ENCODE measurements at regions not wholly inside any gene's neighbourhood (a gene's known extent, or its start where the extent isn't known, plus 50 kb on each side); places are given as distances from the start of the nearest gene placed in this dataset.

- TF ChIP-seq, protein P1, sequence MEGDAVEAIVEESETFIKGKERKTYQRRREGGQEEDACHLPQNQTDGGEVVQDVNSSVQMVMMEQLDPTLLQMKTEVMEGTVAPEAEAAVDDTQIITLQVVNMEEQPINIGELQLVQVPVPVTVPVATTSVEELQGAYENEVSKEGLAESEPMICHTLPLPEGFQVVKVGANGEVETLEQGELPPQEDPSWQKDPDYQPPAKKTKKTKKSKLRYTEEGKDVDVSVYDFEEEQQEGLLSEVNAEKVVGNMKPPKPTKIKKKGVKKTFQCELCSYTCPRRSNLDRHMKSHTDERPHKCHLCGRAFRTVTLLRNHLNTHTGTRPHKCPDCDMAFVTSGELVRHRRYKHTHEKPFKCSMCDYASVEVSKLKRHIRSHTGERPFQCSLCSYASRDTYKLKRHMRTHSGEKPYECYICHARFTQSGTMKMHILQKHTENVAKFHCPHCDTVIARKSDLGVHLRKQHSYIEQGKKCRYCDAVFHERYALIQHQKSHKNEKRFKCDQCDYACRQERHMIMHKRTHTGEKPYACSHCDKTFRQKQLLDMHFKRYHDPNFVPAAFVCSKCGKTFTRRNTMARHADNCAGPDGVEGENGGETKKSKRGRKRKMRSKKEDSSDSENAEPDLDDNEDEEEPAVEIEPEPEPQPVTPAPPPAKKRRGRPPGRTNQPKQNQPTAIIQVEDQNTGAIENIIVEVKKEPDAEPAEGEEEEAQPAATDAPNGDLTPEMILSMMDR (IDR thresholded peaks at IDR 0.05): no peak
- Histone ChIP-seq H3K4me3 (ENCODE audit: low read length) (no peak overlapping the region), H3K9me3 (ENCODE audit: control insufficient read depth in 1 of 2, insufficient read depth in 1 of 2, low read length in 2 of 2) (peaks cover 0 to 4% of the 10 kb centered on the region in 2 experiments), H3K27ac (ENCODE audit: low read depth in 1 of 2, low read length in 2 of 2) (no peak overlapping the region), H3K36me3 (ENCODE audit: insufficient read depth, low read length) (no peaks in the 10 kb centered on the region), H3K4me1 (ENCODE audit: insufficient read depth, low read length) (no peaks in the 10 kb centered on the region), H3K27me3 (ENCODE audit: control insufficient read depth in 1 of 2, insufficient read depth in 2 of 2, low read length in 2 of 2) (no peaks in the 10 kb centered on the region)
- no peak for DNase-seq
- H3K27ac Mint-ChIP-seq: no peak overlapping the region
- CTCF ChIA-PET: no interaction called here
- no peak for ATAC-seq (ENCODE audit: poor library complexity)
- intact Hi-C loops (cut with DNase I, micrococcal nuclease): no loop called here
- no peaks in the 10 kb centered on the region for H3K4me1 Mint-ChIP-seq (ENCODE audit: low read depth)
- no peaks in the 10 kb centered on the region for H3K36me3 Mint-ChIP-seq (ENCODE audit: low read depth)
- no peaks in the 10 kb centered on the region for H3K27me3 Mint-ChIP-seq
- POLR2A ChIA-PET: no interaction called here
- no peak overlapping the region for H3K4me3 Mint-ChIP-seq
- peaks cover 9% of the 10 kb centered on the region for H3K9me3 Mint-ChIP-seq
These were observed 521.4 kb upstream of the SEMA3D start for GRCh38 chr7:85708221-85708620.

- CTCF ChIA-PET: interaction anchor here (1.2 kb wide), 1 partner anchor 9 kb away, joined by 3 read pairs; no protein-coding TSS in a partner anchor
- H3K27me3 Mint-ChIP-seq: no peaks in the 10 kb centered on the region
- POLR2A ChIA-PET: no interaction called here
These were observed 518.2 kb upstream of the SEMA3D start for GRCh38 chr7:85705076-85705475.

DNA sequence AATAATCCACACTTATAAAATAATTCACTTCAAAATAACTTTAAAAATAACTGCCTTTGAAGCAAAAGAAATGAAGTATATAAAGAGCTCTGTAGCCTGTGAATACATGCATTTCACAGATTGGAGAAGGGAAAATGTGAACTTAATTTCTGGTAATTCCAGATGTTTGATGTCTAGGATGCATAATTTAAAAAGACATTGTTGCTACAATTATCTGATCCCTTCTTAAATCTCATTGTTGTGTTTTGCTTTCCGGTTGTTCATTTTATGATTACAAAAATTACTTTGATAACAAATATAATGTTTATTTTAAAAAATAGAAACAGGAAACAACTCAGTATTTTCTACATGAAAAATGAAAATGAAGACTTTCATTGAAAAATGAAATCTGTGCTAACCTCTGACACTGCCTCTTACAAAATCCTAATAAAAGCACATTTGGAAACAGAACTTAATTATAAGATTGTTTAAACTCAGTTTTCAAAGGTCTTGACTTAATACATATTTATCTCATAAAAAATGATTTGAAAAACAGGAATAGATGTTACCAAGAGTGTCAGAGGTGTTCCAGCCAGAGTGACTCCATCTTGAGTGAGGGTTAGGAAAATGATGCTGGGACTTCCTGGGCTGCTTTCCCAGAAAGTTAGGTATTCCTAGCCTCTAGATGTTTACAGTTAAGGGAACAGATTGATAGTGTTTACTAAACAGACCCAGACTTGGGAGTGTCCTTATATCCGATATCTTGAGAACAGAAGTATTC is 516.6 kb upstream of the SEMA3D start:
- no peak for DNase-seq
- Mint-ChIP-seq H3K36me3 (ENCODE audit: low read depth) (no peaks in the 10 kb centered on the region), H3K27ac (no peak overlapping the region), H3K27me3 (no peaks in the 10 kb centered on the region), H3K4me3 (no peak overlapping the region), H3K9me3 (peaks cover 4% of the 10 kb centered on the region), H3K4me1 (ENCODE audit: low read depth) (no peaks in the 10 kb centered on the region)
- CTCF ChIA-PET: no interaction called here
- Histone ChIP-seq H3K4me1 (ENCODE audit: insufficient read depth, low read length) (no peaks in the 10 kb centered on the region), H3K27ac (ENCODE audit: low read depth in 1 of 2, low read length in 2 of 2) (no peak overlapping the region), H3K4me3 (ENCODE audit: low read length) (no peak overlapping the region), H3K27me3 (ENCODE audit: control insufficient read depth in 1 of 2, insufficient read depth in 2 of 2, low read length in 2 of 2) (no peaks in the 10 kb centered on the region), H3K9me3 (ENCODE audit: control insufficient read depth in 1 of 2, insufficient read depth in 1 of 2, low read length in 2 of 2) (peaks cover 0 to 4% of the 10 kb centered on the region in 2 experiments), H3K36me3 (ENCODE audit: insufficient read depth, low read length) (no peaks in the 10 kb centered on the region)
- TF ChIP-seq, protein P1 (IDR thresholded peaks at IDR 0.05): no peak
- POLR2A ChIA-PET: no interaction called here
- no peak for ATAC-seq (ENCODE audit: poor library complexity)
- intact Hi-C loops (cut with DNase I, micrococcal nuclease): no loop called here

More at GRCh38 chr7:85705076-85705475, 518.2 kb upstream of the SEMA3D start:
- Mint-ChIP-seq H3K27ac (no peak overlapping the region), H3K9me3 (peaks cover 9% of the 10 kb centered on the region), H3K36me3 (ENCODE audit: low read depth) (no peaks in the 10 kb centered on the region), H3K4me1 (ENCODE audit: low read depth) (no peaks in the 10 kb centered on the region), H3K4me3 (no peak overlapping the region)
- no peak for DNase-seq
- Histone ChIP-seq H3K4me3 (ENCODE audit: low read length) (no peak overlapping the region), H3K9me3 (ENCODE audit: control insufficient read depth in 1 of 2, insufficient read depth in 1 of 2, low read length in 2 of 2) (peaks cover 0 to 4% of the 10 kb centered on the region in 2 experiments), H3K36me3 (ENCODE audit: insufficient read depth, low read length) (no peaks in the 10 kb centered on the region), H3K27me3 (ENCODE audit: control insufficient read depth in 1 of 2, insufficient read depth in 2 of 2, low read length in 2 of 2) (no peaks in the 10 kb centered on the region), H3K4me1 (ENCODE audit: insufficient read depth, low read length) (no peaks in the 10 kb centered on the region), H3K27ac (ENCODE audit: low read depth in 1 of 2, low read length in 2 of 2) (no peak overlapping the region)
- intact Hi-C loops (cut with DNase I, micrococcal nuclease): no loop called here
- TF ChIP-seq, protein P1 (IDR thresholded peaks at IDR 0.05): no peak
- ATAC-seq (ENCODE audit: poor library complexity): no peak

Data from CD4-positive, alpha-beta T cell (primary cell).